ENCODE measurements at regions not wholly inside any gene's neighbourhood (a gene's known extent, or its start where the extent isn't known, plus 50 kb on each side); places are given as distances from the start of the nearest gene placed in this dataset.

GRCh38 chr7:116310141-116310540, 99.8 kb downstream of the TES start:
- no peaks in the 10 kb centered on the region for H3K27me3 ChIP-seq (ENCODE audit: control insufficient read depth, insufficient read depth)
- H3K4me1 ChIP-seq (ENCODE audit: control insufficient read depth, insufficient read depth, low read length): peaks cover 2% of the 10 kb centered on the region
- no peak overlapping the region for H3K4me3 ChIP-seq (ENCODE audit: low read length)
- intact Hi-C loops (cut with DNase I): loop anchor here in 1 of 4 donors (5.0 kb wide), 1 partner anchor 37 kb away; no protein-coding TSS in a partner anchor
- no peaks in the 10 kb centered on the region for H3K9me3 ChIP-seq (ENCODE audit: control insufficient read depth, low read length)
- no peak for ATAC-seq
- DNase-seq: no peak
- 87% methylated on average over 3 of the region's 3 CpGs for WGBS
- H3K27ac ChIP-seq (ENCODE audit: low read length): no peak overlapping the region

GRCh38 chr7:116311259-116311658, 100.9 kb downstream of the TES start:
- intact Hi-C loops (cut with DNase I): loop anchor here in 1 of 4 donors (5.0 kb wide), 1 partner anchor 36 kb away; no protein-coding TSS in a partner anchor
- H3K27me3 ChIP-seq (ENCODE audit: control insufficient read depth, insufficient read depth): no peaks in the 10 kb centered on the region
- no peak for DNase-seq
- peaks cover 2% of the 10 kb centered on the region for H3K4me1 ChIP-seq (ENCODE audit: control insufficient read depth, insufficient read depth, low read length)
- no peak overlapping the region for H3K4me3 ChIP-seq (ENCODE audit: low read length)
- H3K27ac ChIP-seq (ENCODE audit: low read length): no peak overlapping the region
- H3K9me3 ChIP-seq (ENCODE audit: control insufficient read depth, low read length): no peaks in the 10 kb centered on the region
- 95% methylated on average over 3 of the region's 3 CpGs for WGBS
- no peak for ATAC-seq

- Histone ChIP-seq H3K4me3 (ENCODE audit: low read length) (no peak overlapping the region), H3K27ac (ENCODE audit: low read length) (no peak overlapping the region), H3K9me3 (ENCODE audit: control insufficient read depth, low read length) (no peaks in the 10 kb centered on the region), H3K27me3 (ENCODE audit: control insufficient read depth, insufficient read depth) (no peaks in the 10 kb centered on the region), H3K4me1 (ENCODE audit: control insufficient read depth, insufficient read depth, low read length) (peaks cover 2% of the 10 kb centered on the region)
- intact Hi-C loops (cut with DNase I): loop anchor here in 1 of 4 donors (5.0 kb wide), 1 partner anchor 35 kb away; no protein-coding TSS in a partner anchor
- DNase-seq (no peak), ATAC-seq (no peak)
- 95% methylated on average over 3 of the region's 3 CpGs for WGBS
Measured at GRCh38 chr7:116311816-116312471, 101.6 kb downstream of the TES start.

GRCh38 chr7:116315293-116315692, 105.0 kb downstream of the TES start:
- ATAC-seq: peak; percentile 61 to 74
- Histone ChIP-seq H3K9me3 (ENCODE audit: control insufficient read depth, low read length) (no peaks in the 10 kb centered on the region), H3K27ac (ENCODE audit: low read length) (peak overlapping the region; percentile 75), H3K27me3 (ENCODE audit: control insufficient read depth, insufficient read depth) (no peaks in the 10 kb centered on the region), H3K4me1 (ENCODE audit: control insufficient read depth, insufficient read depth, low read length) (peaks cover 2% of the 10 kb centered on the region), H3K4me3 (ENCODE audit: low read length) (no peak overlapping the region)
- DNase-seq: peak; percentile 33 to 51 (median 35)
- 67% methylated on average over 6 of the region's 6 CpGs for WGBS
- intact Hi-C loops (cut with DNase I): loop anchor here in 1 of 4 donors (5.0 kb wide), 1 partner anchor 43 kb away; no protein-coding TSS in a partner anchor

GRCh38 chr7:116315803-116316202, 105.5 kb downstream of the TES start:
- Histone ChIP-seq H3K9me3 (ENCODE audit: control insufficient read depth, low read length) (no peaks in the 10 kb centered on the region), H3K4me3 (ENCODE audit: low read length) (no peak overlapping the region), H3K27me3 (ENCODE audit: control insufficient read depth, insufficient read depth) (no peaks in the 10 kb centered on the region), H3K4me1 (ENCODE audit: control insufficient read depth, insufficient read depth, low read length) (peaks cover 2% of the 10 kb centered on the region), H3K27ac (ENCODE audit: low read length) (no peak overlapping the region)
- WGBS: 83% methylated on average over 3 of the region's 3 CpGs
- ATAC-seq (no peak), DNase-seq (no peak)
- intact Hi-C loops (cut with DNase I): loop anchor here in 1 of 4 donors (5.0 kb wide), 1 partner anchor 44 kb away; no protein-coding TSS in a partner anchor

- DNase-seq: peak; percentile 9 to 57 (median 43)
- WGBS: 33% methylated on average over 7 of the region's 7 CpGs
- ATAC-seq: peak; percentile 93 to 98
- Histone ChIP-seq H3K4me1 (ENCODE audit: control insufficient read depth, insufficient read depth, low read length) (peaks cover 2% of the 10 kb centered on the region), H3K9me3 (ENCODE audit: control insufficient read depth, low read length) (no peaks in the 10 kb centered on the region), H3K27ac (ENCODE audit: low read length) (peak overlapping the region; percentile 73), H3K27me3 (ENCODE audit: control insufficient read depth, insufficient read depth) (no peaks in the 10 kb centered on the region), H3K4me3 (ENCODE audit: low read length) (no peak overlapping the region)
- intact Hi-C loops (cut with DNase I): loop anchor here in 1 of 4 donors (5.0 kb wide), 1 partner anchor 45 kb away; no protein-coding TSS in a partner anchor
Measured at GRCh38 chr7:116316838-116317628, 106.7 kb downstream of the TES start.

- no peak overlapping the region for H3K27ac ChIP-seq (ENCODE audit: low read length)
- WGBS: 95% methylated on average over 4 of the region's 4 CpGs
- H3K4me3 ChIP-seq (ENCODE audit: low read length): no peak overlapping the region
- no peak for ATAC-seq
- intact Hi-C loops (cut with DNase I): loop anchor here in 1 of 4 donors (5.0 kb wide), 1 partner anchor 46 kb away; no protein-coding TSS in a partner anchor
- no peaks in the 10 kb centered on the region for H3K9me3 ChIP-seq (ENCODE audit: control insufficient read depth, low read length)
- H3K4me1 ChIP-seq (ENCODE audit: control insufficient read depth, insufficient read depth, low read length): peaks cover 2% of the 10 kb centered on the region
- peak in 1 of 3 donors; percentile 9 for DNase-seq
- no peaks in the 10 kb centered on the region for H3K27me3 ChIP-seq (ENCODE audit: control insufficient read depth, insufficient read depth)
Measured at GRCh38 chr7:116317907-116318306, 107.6 kb downstream of the TES start.

- WGBS: 92% methylated on average over 2 of the region's 2 CpGs
Measured at GRCh38 chr7:116322541-116322940, 112.2 kb downstream of the TES start.

GRCh38 chr7:116324582-116324981, 114.2 kb downstream of the TES start:
- ATAC-seq (no peak), DNase-seq (no peak)
- Histone ChIP-seq H3K9me3 (ENCODE audit: control insufficient read depth, low read length) (no peaks in the 10 kb centered on the region), H3K4me3 (ENCODE audit: low read length) (no peak overlapping the region), H3K4me1 (ENCODE audit: control insufficient read depth, insufficient read depth, low read length) (peaks cover 4% of the 10 kb centered on the region), H3K27me3 (ENCODE audit: control insufficient read depth, insufficient read depth) (no peaks in the 10 kb centered on the region), H3K27ac (ENCODE audit: low read length) (no peak overlapping the region)
- 81% methylated on average over 2 of the region's 2 CpGs for WGBS
- intact Hi-C loops (cut with DNase I): no loop called here

More at GRCh38 chr7:116322541-116322940, 112.2 kb downstream of the TES start:
- intact Hi-C loops (cut with DNase I): no loop called here
- no peak overlapping the region for H3K4me3 ChIP-seq (ENCODE audit: low read length)
- H3K4me1 ChIP-seq (ENCODE audit: control insufficient read depth, insufficient read depth, low read length): peaks cover 1% of the 10 kb centered on the region
- H3K27ac ChIP-seq (ENCODE audit: low read length): no peak overlapping the region
- no peak for DNase-seq
- H3K27me3 ChIP-seq (ENCODE audit: control insufficient read depth, insufficient read depth): no peaks in the 10 kb centered on the region
- no peak for ATAC-seq
- H3K9me3 ChIP-seq (ENCODE audit: control insufficient read depth, low read length): no peaks in the 10 kb centered on the region

GRCh38 chr7:116325517-116325916, 115.2 kb downstream of the TES start:
- no peaks in the 10 kb centered on the region for H3K27me3 ChIP-seq (ENCODE audit: control insufficient read depth, insufficient read depth)
- peaks cover 4% of the 10 kb centered on the region for H3K4me1 ChIP-seq (ENCODE audit: control insufficient read depth, insufficient read depth, low read length)
- H3K9me3 ChIP-seq (ENCODE audit: control insufficient read depth, low read length): no peaks in the 10 kb centered on the region
- ATAC-seq (no peak), DNase-seq (no peak)
- intact Hi-C loops (cut with DNase I): no loop called here
- no peak overlapping the region for H3K4me3 ChIP-seq (ENCODE audit: low read length)
- WGBS: 92% methylated on average over 3 of the region's 3 CpGs
- H3K27ac ChIP-seq (ENCODE audit: low read length): no peak overlapping the region

- Histone ChIP-seq H3K4me1 (ENCODE audit: control insufficient read depth, insufficient read depth, low read length) (peaks cover 4% of the 10 kb centered on the region), H3K4me3 (ENCODE audit: low read length) (no peak overlapping the region), H3K9me3 (ENCODE audit: control insufficient read depth, low read length) (no peaks in the 10 kb centered on the region), H3K27me3 (ENCODE audit: control insufficient read depth, insufficient read depth) (no peaks in the 10 kb centered on the region), H3K27ac (ENCODE audit: low read length) (no peak overlapping the region)
- ATAC-seq: no peak
- 96% methylated on average over 4 of the region's 4 CpGs for WGBS
- intact Hi-C loops (cut with DNase I): no loop called here
- DNase-seq: no peak
Measured at GRCh38 chr7:116327135-116327534, 116.8 kb downstream of the TES start.

Data from right cardiac atrium (tissue), 5 donors.